ENCODE measurements at regions not wholly inside any gene's neighbourhood (a gene's known extent, or its start where the extent isn't known, plus 50 kb on each side); places are given as distances from the start of the nearest gene placed in this dataset.

GRCh38 chrX:107507744-107508117 lies 58.3 kb downstream of the FRMPD3 start:
- H3K4me3 Mint-ChIP-seq: peak overlapping the region; percentile 51
- peaks cover 59% of the 10 kb centered on the region for H3K27me3 Mint-ChIP-seq
- peaks cover 14% of the 10 kb centered on the region for H3K9me3 Mint-ChIP-seq
- no peak overlapping the region for H3K27ac Mint-ChIP-seq
- no peaks in the 10 kb centered on the region for H3K36me3 Mint-ChIP-seq
- no peak for DNase-seq (ENCODE audit: extremely low spot score, unreplicated experiment)
- TF ChIP-seq, protein P1, sequence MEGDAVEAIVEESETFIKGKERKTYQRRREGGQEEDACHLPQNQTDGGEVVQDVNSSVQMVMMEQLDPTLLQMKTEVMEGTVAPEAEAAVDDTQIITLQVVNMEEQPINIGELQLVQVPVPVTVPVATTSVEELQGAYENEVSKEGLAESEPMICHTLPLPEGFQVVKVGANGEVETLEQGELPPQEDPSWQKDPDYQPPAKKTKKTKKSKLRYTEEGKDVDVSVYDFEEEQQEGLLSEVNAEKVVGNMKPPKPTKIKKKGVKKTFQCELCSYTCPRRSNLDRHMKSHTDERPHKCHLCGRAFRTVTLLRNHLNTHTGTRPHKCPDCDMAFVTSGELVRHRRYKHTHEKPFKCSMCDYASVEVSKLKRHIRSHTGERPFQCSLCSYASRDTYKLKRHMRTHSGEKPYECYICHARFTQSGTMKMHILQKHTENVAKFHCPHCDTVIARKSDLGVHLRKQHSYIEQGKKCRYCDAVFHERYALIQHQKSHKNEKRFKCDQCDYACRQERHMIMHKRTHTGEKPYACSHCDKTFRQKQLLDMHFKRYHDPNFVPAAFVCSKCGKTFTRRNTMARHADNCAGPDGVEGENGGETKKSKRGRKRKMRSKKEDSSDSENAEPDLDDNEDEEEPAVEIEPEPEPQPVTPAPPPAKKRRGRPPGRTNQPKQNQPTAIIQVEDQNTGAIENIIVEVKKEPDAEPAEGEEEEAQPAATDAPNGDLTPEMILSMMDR (conservative IDR thresholded peaks at IDR 0.05): no peak
- H3K4me1 Mint-ChIP-seq (ENCODE audit: unreplicated experiment): no peaks in the 10 kb centered on the region

DNA sequence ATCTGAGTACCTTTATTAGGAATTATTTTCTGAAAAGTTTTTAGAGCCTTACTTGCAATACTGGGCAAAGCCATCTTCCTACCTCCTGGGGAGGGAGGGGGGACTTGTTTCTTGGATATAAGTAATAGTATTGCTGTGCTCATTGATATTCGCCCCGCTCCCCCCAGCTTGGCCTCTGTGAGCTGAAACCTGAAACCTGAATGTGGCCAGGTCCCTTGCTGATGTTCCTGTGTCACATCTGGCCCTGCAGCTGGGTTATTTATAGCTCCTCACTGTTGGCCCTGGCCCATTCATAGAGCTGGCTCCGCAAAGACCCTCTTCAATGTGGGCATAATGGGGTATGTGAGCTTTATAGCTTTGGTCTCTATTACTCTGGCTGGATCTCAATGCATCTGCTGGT lies 59.5 kb downstream of the FRMPD3 start:
- no peak overlapping the region for H3K4me3 Mint-ChIP-seq
- H3K4me1 Mint-ChIP-seq (ENCODE audit: unreplicated experiment): no peaks in the 10 kb centered on the region
- H3K27ac Mint-ChIP-seq: no peak overlapping the region
- no peak for DNase-seq (ENCODE audit: extremely low spot score, unreplicated experiment)
- H3K9me3 Mint-ChIP-seq: peaks cover 14% of the 10 kb centered on the region
- no peaks in the 10 kb centered on the region for H3K36me3 Mint-ChIP-seq
- H3K27me3 Mint-ChIP-seq: peaks cover 60% of the 10 kb centered on the region
- TF ChIP-seq, protein P1 (conservative IDR thresholded peaks at IDR 0.05): no peak

DNA sequence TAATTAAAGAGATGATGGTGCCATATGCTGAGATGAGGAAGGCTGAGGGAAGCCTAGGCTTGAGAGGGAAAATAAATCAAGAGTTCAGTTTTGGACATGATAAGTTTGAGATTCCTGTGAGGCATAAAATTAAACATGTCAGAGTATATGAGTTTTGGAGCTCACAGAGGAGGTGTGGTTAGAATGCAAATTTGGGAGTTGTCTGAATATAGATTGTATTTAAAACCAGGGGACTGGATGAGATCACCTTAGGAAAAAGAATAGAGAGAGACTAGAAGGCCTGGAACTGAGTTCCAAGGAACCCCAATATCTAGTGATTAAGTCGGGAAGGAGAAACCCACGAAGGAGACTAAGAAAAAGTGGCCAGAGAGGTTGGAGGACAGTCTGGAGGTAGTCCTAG lies 65.5 kb downstream of the FRMPD3 start:
- peaks cover 12% of the 10 kb centered on the region for H3K9me3 Mint-ChIP-seq
- no peak overlapping the region for H3K27ac Mint-ChIP-seq
- TF ChIP-seq, protein P1 (conservative IDR thresholded peaks at IDR 0.05): no peak
- no peak overlapping the region for H3K4me3 Mint-ChIP-seq
- H3K4me1 Mint-ChIP-seq (ENCODE audit: unreplicated experiment): no peaks in the 10 kb centered on the region
- H3K36me3 Mint-ChIP-seq: no peaks in the 10 kb centered on the region
- no peak for DNase-seq (ENCODE audit: extremely low spot score, unreplicated experiment)
- peaks cover 20% of the 10 kb centered on the region for H3K27me3 Mint-ChIP-seq

DNA sequence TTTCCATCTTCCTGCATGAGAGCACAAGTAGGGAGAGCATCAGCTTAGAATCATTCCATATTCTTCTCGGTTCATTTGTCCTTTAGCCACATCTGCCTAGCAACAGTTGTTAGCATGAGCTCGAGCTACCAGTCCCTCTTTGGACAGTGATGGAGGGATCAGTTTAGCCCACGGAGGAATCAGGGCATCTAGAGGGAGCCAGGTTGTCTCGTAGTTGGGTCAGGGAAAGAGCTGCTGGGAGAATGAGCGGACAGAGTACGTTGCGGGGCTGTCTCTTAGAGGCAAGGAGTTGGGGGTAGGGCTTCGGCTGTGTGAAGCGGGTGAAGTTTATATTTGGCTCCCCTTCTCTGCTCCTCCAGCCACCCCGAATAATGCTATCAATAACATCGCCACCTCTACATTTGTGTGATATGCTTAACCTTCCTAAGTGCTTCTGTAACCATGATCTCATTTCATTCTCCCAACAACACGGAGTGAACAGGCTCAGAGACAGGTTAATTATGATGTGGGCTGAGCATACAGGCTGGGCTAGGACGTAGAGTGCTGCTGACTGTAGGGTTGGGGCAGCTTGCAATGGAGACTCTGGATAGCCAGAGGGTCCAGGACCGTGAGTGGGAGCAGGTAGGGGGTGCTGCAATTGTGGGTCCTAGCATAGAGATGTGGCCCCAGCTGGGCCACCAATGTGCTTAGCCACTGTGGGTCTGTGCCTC lies 72.6 kb downstream of the FRMPD3 start:
- TF ChIP-seq, protein P1 (conservative IDR thresholded peaks at IDR 0.05): no peak
- Mint-ChIP-seq H3K36me3 (no peaks in the 10 kb centered on the region), H3K4me1 (ENCODE audit: unreplicated experiment) (no peaks in the 10 kb centered on the region), H3K4me3 (no peak overlapping the region), H3K27ac (no peak overlapping the region), H3K9me3 (peaks cover 3% of the 10 kb centered on the region), H3K27me3 (peaks cover 6% of the 10 kb centered on the region)
- no peak for DNase-seq (ENCODE audit: extremely low spot score, unreplicated experiment)

DNA sequence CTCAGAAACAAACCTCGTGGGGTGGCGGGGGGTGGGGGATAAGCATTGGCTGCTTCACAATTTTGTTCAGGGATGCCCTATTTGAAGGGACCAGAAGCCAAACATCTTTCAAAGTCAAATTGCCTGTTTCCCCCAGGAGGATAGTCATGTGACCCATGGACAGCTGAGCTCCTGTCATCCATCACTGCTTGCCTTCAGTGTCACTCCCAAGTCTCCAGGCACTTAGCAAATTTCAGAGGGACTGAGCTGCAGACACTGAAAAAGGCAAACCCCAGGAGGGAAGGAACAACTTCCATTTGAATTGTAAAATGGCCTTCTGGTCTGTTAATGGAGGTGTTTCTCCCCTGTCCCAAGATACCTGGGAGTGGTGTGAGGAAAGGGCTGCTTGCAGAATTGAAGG lies 73.4 kb downstream of the FRMPD3 start:
- TF ChIP-seq, protein P1 (conservative IDR thresholded peaks at IDR 0.05): no peak
- no peak for DNase-seq (ENCODE audit: extremely low spot score, unreplicated experiment)
- Mint-ChIP-seq H3K36me3 (no peaks in the 10 kb centered on the region), H3K4me3 (no peak overlapping the region), H3K27ac (no peak overlapping the region), H3K4me1 (ENCODE audit: unreplicated experiment) (no peaks in the 10 kb centered on the region), H3K9me3 (no peaks in the 10 kb centered on the region), H3K27me3 (peaks cover 3% of the 10 kb centered on the region)
